ENCODE measurements at regions not wholly inside any gene's neighbourhood (a gene's known extent, or its start where the extent isn't known, plus 50 kb on each side); places are given as distances from the start of the nearest gene placed in this dataset.

DNA sequence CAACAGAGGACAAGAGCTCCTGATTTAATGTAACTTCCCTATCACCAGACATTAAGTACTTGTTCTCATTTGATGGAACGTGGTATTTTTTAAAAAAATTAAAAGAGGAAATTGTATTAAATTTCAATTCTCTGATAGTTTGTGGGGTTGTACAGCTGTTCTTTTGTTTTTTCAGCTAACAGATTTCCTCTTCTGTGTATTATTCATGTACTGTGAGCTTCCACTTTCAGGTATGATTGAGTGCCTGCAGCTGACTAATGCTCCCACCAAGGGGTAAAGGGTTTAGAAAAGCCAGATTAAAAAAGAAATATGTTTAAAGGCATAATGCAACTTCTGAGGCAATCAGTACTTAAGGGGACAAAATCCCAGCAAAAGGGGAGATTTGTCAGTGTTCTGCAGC lies 117.7 kb upstream of the ACTBL2 start:
- TF ChIP-seq, protein P1, sequence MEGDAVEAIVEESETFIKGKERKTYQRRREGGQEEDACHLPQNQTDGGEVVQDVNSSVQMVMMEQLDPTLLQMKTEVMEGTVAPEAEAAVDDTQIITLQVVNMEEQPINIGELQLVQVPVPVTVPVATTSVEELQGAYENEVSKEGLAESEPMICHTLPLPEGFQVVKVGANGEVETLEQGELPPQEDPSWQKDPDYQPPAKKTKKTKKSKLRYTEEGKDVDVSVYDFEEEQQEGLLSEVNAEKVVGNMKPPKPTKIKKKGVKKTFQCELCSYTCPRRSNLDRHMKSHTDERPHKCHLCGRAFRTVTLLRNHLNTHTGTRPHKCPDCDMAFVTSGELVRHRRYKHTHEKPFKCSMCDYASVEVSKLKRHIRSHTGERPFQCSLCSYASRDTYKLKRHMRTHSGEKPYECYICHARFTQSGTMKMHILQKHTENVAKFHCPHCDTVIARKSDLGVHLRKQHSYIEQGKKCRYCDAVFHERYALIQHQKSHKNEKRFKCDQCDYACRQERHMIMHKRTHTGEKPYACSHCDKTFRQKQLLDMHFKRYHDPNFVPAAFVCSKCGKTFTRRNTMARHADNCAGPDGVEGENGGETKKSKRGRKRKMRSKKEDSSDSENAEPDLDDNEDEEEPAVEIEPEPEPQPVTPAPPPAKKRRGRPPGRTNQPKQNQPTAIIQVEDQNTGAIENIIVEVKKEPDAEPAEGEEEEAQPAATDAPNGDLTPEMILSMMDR (IDR thresholded peaks at IDR 0.05), result no peak
- TF ChIP-seq, protein P2, sequence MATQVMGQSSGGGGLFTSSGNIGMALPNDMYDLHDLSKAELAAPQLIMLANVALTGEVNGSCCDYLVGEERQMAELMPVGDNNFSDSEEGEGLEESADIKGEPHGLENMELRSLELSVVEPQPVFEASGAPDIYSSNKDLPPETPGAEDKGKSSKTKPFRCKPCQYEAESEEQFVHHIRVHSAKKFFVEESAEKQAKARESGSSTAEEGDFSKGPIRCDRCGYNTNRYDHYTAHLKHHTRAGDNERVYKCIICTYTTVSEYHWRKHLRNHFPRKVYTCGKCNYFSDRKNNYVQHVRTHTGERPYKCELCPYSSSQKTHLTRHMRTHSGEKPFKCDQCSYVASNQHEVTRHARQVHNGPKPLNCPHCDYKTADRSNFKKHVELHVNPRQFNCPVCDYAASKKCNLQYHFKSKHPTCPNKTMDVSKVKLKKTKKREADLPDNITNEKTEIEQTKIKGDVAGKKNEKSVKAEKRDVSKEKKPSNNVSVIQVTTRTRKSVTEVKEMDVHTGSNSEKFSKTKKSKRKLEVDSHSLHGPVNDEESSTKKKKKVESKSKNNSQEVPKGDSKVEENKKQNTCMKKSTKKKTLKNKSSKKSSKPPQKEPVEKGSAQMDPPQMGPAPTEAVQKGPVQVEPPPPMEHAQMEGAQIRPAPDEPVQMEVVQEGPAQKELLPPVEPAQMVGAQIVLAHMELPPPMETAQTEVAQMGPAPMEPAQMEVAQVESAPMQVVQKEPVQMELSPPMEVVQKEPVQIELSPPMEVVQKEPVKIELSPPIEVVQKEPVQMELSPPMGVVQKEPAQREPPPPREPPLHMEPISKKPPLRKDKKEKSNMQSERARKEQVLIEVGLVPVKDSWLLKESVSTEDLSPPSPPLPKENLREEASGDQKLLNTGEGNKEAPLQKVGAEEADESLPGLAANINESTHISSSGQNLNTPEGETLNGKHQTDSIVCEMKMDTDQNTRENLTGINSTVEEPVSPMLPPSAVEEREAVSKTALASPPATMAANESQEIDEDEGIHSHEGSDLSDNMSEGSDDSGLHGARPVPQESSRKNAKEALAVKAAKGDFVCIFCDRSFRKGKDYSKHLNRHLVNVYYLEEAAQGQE (IDR thresholded peaks at IDR 0.05; ENCODE audit: insufficient read depth in 1 of 2, low read depth in 2 of 2, low read length in 1 of 2), result no peak
- TF ChIP-seq POLR2AphosphoS5 (IDR thresholded peaks at IDR 0.05; ENCODE audit: low read depth, low read length), result no peak

All from Panc1 (cell line).